Chondrocyte (in vitro differentiated cells): ENCODE measurements at regions not wholly inside any gene's neighbourhood (a gene's known extent, or its start where the extent isn't known, plus 50 kb on each side); places are given as distances from the start of the nearest gene placed in this dataset.

ENCODE experiments used
- DNase-seq: peaks from one replicate; pipeline ENCODE4 v3.0.0; 2021; ENCODE audit warnings: mixed read lengths, low spot score
- H3K27ac Mint-ChIP-seq: one replicate; pipeline ENCODE4 v1.8.0; 2021; ENCODE audit warnings: mild to moderate bottlenecking, moderate library complexity, mixed read lengths; ENCODE audit not compliant: unreplicated experiment
- H3K27me3 Mint-ChIP-seq: 2 replicates; pipeline ENCODE4 v1.8.0; 2021; ENCODE audit warnings: low read depth, mixed read lengths
- H3K36me3 Mint-ChIP-seq: 2 replicates; pipeline ENCODE4 v1.8.0; 2021; ENCODE audit warnings: low read depth, mixed read lengths
- H3K4me1 Mint-ChIP-seq: 2 replicates; pipeline ENCODE4 v1.8.0; 2021; ENCODE audit warnings: low read depth, mild to moderate bottlenecking, mixed read lengths
- H3K4me3 Mint-ChIP-seq: one replicate; pipeline ENCODE4 v1.8.0; 2021; ENCODE audit warnings: mild to moderate bottlenecking, moderate library complexity, mixed read lengths; ENCODE audit not compliant: unreplicated experiment
- H3K9me3 Mint-ChIP-seq: 2 replicates; pipeline ENCODE4 v1.8.0; 2021; ENCODE audit warnings: low read depth, mixed read lengths
- TF ChIP-seq, protein P1 (sequence below): fragments of 200-600 bp; sonication (generic); IDR thresholded peaks from 2 replicates; pipeline ENCODE4 v1.5.0; 2021; ENCODE audit warnings: antibody characterized with exemption, mild to moderate bottlenecking, moderate library complexity

DNA sequence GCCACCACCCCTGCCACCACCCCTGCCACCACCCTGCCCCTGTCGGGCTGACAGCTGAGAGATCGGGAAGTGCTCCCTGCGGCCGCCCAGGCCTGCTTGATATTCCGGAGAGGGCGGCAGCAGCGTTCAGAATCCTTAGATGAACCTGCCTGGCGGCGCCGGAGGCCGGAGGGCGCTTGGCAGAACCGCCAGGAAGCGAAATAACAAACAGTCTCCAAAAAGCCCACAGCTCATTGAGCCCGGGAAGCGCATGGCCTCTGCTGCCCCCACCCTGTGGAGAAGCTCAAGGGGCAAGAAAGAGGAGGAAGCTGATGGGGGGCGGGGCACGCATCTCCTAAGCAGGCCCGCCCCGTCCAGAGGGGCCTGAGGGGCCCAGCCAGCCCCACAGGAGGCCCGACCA lies 92.2 kb upstream of the MBOAT2 start:
- H3K4me3 Mint-ChIP-seq = peak overlapping the region; percentile 51
- H3K27ac Mint-ChIP-seq = peak overlapping the region; percentile 61
- peaks cover 42% of the 10 kb centered on the region for H3K4me1 Mint-ChIP-seq
- no peaks in the 10 kb centered on the region for H3K36me3 Mint-ChIP-seq
- TF ChIP-seq, protein P1, sequence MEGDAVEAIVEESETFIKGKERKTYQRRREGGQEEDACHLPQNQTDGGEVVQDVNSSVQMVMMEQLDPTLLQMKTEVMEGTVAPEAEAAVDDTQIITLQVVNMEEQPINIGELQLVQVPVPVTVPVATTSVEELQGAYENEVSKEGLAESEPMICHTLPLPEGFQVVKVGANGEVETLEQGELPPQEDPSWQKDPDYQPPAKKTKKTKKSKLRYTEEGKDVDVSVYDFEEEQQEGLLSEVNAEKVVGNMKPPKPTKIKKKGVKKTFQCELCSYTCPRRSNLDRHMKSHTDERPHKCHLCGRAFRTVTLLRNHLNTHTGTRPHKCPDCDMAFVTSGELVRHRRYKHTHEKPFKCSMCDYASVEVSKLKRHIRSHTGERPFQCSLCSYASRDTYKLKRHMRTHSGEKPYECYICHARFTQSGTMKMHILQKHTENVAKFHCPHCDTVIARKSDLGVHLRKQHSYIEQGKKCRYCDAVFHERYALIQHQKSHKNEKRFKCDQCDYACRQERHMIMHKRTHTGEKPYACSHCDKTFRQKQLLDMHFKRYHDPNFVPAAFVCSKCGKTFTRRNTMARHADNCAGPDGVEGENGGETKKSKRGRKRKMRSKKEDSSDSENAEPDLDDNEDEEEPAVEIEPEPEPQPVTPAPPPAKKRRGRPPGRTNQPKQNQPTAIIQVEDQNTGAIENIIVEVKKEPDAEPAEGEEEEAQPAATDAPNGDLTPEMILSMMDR = peak; percentile 70
- H3K27me3 Mint-ChIP-seq = no peaks in the 10 kb centered on the region
- no peak for DNase-seq
- no peaks in the 10 kb centered on the region for H3K9me3 Mint-ChIP-seq

DNA sequence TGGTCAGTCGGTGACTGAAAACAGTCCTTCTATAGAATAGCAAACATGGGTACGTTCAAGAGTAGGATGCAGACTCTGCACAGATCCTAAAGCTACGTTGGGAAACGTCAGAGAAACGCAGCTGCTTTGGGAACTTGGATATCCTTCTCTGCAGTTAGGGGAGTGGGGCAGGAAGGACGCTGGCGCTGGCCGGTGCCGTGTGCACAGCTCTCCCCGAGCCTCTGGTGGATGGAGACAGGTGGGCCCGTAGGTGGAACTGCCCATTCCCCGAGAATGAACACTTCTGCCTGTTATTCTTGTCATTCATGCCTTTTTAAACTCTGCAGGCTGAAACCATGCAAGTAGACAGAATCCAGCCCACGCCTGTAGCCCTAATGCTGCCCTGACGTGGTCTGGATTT lies 91.7 kb upstream of the MBOAT2 start:
- H3K27ac Mint-ChIP-seq = no peak overlapping the region
- TF ChIP-seq, protein P1 = no peak
- no peaks in the 10 kb centered on the region for H3K27me3 Mint-ChIP-seq
- H3K4me3 Mint-ChIP-seq = no peak overlapping the region
- no peak for DNase-seq
- H3K9me3 Mint-ChIP-seq = no peaks in the 10 kb centered on the region
- peaks cover 42% of the 10 kb centered on the region for H3K4me1 Mint-ChIP-seq
- H3K36me3 Mint-ChIP-seq = no peaks in the 10 kb centered on the region

DNA sequence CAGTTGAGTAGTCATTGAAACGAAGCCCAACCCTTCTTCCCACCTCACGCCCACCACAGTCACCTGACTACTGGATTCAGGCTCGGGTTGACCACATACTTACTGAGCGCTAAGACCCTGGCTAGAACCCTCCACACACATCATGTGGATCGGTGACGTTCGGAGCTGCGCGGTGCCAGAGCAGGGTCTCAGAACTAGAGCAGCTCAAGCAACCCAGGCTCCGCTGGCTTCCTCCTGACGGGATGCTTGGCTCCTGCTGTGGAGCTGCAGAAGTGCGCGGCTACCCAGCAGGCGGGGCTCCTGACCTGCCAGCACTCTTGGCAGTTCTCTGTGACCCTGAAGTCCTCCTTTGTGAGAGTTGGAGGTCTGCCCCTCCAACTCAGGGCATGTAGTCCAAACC lies 90.6 kb upstream of the MBOAT2 start:
- H3K9me3 Mint-ChIP-seq = no peaks in the 10 kb centered on the region
- TF ChIP-seq, protein P1 = no peak
- no peaks in the 10 kb centered on the region for H3K27me3 Mint-ChIP-seq
- H3K36me3 Mint-ChIP-seq = no peaks in the 10 kb centered on the region
- H3K4me3 Mint-ChIP-seq = no peak overlapping the region
- no peak for DNase-seq
- peaks cover 40% of the 10 kb centered on the region for H3K4me1 Mint-ChIP-seq
- no peak overlapping the region for H3K27ac Mint-ChIP-seq

DNA sequence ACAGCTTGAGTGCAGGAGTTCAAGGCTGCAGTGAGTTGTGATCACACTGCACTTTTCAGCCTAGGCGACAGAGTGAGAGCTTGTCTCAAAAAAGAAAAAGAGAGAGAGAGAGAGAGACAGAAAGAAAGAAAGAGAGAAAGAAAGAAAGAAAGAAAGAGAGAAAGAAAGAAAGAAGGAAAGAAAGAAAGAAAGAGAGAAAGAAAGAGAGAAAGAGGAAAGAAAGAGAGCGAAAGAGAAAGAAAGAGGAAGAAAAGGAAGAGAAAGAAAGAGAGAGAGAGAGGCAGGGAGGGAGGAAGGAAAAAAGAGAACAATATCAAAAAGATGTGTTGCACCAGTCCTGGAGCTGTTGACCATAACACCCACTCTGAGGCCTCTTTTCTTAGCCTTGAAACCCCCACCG lies 89.8 kb upstream of the MBOAT2 start:
- H3K4me3 Mint-ChIP-seq = no peak overlapping the region
- H3K27ac Mint-ChIP-seq = no peak overlapping the region
- no peak for DNase-seq
- H3K27me3 Mint-ChIP-seq = no peaks in the 10 kb centered on the region
- peaks cover 35% of the 10 kb centered on the region for H3K4me1 Mint-ChIP-seq
- TF ChIP-seq, protein P1 = no peak
- H3K36me3 Mint-ChIP-seq = no peaks in the 10 kb centered on the region
- no peaks in the 10 kb centered on the region for H3K9me3 Mint-ChIP-seq

DNA sequence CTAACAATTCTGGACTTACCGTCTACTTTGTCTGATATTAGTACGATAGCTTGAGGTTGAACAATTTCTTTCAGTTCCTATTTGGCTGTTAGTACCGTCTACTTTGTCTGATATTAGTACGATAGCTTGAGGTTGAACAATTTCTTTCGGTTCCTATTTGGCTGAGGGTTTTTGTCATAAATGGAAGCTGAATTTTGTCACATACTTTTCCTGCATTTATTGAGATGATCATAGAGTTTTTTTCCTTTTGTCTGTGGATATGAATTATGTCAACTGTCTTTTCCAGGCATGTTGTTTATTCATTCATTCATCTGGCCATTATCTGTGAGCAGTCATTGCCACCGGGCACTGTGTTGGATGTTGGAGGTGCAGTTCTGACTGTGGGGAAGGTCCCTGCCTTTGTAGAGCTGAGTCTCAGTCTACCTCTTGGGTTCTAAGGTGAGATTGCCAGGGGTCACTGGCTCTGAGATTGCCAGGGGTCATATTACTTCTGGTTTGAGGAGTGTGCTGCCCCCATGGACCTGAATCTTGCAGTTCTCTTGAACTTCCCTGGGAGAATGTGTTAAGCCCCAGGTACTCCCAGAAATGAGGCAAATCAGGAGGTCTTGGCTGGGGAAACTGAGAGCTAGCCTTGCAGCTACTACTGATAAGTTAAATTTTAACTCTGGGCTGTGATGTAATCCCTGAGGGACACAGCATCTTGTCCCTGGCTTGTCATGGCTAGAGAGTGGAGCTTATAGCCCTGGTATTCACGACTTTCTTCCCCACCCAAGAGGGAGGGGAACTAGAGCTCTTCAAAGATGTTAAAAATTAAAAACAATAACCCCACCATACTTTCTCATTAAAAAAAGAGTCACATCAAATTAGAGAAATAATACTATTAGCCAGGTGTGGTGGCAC lies 89.1 kb upstream of the MBOAT2 start:
- no peaks in the 10 kb centered on the region for H3K9me3 Mint-ChIP-seq
- no peaks in the 10 kb centered on the region for H3K36me3 Mint-ChIP-seq
- no peaks in the 10 kb centered on the region for H3K27me3 Mint-ChIP-seq
- H3K4me3 Mint-ChIP-seq = no peak overlapping the region
- no peak overlapping the region for H3K27ac Mint-ChIP-seq
- TF ChIP-seq, protein P1 = no peak
- no peak for DNase-seq
- H3K4me1 Mint-ChIP-seq = peaks cover 40% of the 10 kb centered on the region
